IPS-NIHi11 (cell line): ENCODE measurements at regions not wholly inside any gene's neighbourhood (a gene's known extent, or its start where the extent isn't known, plus 50 kb on each side); places are given as distances from the start of the nearest gene placed in this dataset.
A peak's percentile ranks its signal among the peaks of the same experiment; 100 is the strongest.
"Not testable (repeated sequence)": the region's sequence is repeated elsewhere in the genome, so short reads cannot be mapped to it uniquely, and the experiment has no call there.

Source experiments
- DNase-seq: peaks from one replicate; pipeline ENCODE4 v3.0.0; 2012; ENCODE audit warnings: mixed read lengths, low spot score

GRCh38 chr5:98499892-98500291 lies 273.6 kb upstream of the RGMB start:
- no peak for DNase-seq

DNA sequence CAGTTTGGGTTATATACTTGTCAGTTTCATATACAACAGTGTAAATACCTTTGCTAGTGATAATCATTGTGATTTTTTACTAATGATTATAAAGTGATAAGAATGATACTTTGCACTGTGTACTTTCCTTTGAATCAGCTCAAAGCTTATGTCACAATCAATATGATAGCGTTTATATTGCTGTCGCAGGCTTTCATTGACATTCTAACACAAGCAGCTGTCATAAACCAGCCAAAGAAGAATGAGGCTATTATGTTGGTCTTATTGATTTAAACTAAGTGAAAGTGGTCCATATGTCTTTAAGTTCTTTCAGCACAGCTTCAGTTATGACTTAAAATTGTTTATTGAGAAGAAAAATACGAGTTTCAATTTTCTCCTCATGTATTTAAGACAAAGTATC lies 272.7 kb upstream of the RGMB start:
- no peak for DNase-seq

GRCh38 chr5:98503616-98504015 lies 269.8 kb upstream of the RGMB start:
- no peak for DNase-seq

- DNase-seq = no peak
These were observed 269.0 kb upstream of the RGMB start for GRCh38 chr5:98504505-98504904.

GRCh38 chr5:98510143-98510985 lies 263.1 kb upstream of the RGMB start:
- no peak for DNase-seq

DNA sequence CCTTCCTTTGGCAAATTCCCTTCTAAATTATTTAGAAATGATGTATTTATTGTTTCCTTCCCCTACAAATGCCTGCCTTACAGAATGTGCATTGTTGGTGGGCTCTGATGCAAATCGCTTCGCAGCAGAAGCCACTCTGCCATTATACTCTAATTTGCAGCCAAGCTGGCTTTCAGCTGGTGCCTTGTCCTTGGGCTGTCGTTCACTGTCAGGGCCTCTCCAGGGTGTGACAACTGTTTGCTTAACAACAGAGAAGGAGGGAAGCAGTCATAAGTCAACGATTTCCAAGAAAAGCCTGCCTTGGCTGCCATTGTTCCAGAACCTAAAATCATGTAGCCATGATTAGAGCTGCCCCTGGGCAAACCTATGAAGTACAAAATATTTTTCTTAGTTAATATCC lies 260.1 kb upstream of the RGMB start:
- peak; percentile 52 for DNase-seq

DNA sequence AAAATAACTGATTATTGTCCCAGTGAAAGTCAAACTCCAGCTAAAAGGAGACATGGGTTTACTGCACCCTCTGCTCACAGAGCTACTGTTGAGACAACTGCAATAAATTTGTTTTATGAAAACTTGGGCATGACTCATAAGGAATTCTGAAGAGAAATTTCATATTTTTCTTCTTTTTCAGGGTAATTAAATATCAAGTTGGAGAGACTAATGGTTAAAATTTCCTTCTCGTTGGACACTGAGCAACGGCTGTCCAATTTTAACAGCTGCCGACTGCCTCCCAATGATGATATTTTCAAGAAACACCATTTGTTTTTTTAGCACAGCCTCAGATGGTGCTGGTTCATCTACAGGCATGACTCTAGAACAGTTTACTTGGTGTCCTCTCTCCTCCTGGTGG lies 259.2 kb upstream of the RGMB start:
- no peak for DNase-seq

- no peak for DNase-seq
These were observed 256.8 kb upstream of the RGMB start for GRCh38 chr5:98516701-98517100.

GRCh38 chr5:98517560-98518366 lies 255.7 kb upstream of the RGMB start:
- DNase-seq = no peak

- DNase-seq = no peak
These were observed 254.7 kb upstream of the RGMB start for GRCh38 chr5:98518754-98519153.

DNA sequence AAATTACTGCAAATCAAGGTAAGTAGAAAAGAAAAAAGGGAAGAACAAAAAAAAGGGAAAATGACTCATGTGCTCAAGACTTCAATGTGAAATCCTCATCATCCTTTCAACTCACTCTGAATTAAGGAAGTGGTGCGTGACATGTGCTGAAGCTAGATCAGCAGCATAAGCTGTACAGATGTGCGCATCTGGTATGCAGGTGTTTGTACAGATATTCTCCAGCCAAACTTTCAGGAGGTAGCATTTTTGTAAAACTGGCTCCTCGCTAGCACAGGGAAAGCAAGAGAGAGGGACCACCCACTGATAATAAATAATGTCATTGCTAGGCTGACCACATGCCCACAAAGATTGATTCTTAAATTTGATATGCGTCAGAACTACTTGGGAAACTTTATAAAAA lies 253.9 kb upstream of the RGMB start:
- no peak for DNase-seq

DNA sequence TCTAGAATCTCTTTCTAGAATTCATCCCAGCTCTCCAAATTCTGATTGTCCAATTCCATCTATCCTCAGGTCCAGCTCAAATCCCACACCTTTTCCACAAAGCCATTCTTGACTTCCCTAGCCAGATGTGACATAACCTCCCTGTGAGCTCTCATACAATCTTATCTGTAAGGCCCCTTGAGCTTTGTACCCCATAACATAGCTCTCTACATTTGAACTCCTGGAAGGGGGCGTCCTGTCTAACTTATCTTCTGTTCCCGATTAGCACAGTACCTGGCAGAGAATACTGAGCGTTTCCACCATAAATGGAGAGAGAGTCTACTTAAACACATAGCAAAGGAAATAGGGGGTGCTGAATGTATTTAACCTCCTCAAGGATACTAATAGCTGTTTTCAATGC lies 251.6 kb upstream of the RGMB start:
- no peak for DNase-seq

- no peak for DNase-seq
These were observed 248.7 kb upstream of the RGMB start for GRCh38 chr5:98524773-98525172.

GRCh38 chr5:98527846-98528245 lies 245.6 kb upstream of the RGMB start:
- DNase-seq = no peak

DNA sequence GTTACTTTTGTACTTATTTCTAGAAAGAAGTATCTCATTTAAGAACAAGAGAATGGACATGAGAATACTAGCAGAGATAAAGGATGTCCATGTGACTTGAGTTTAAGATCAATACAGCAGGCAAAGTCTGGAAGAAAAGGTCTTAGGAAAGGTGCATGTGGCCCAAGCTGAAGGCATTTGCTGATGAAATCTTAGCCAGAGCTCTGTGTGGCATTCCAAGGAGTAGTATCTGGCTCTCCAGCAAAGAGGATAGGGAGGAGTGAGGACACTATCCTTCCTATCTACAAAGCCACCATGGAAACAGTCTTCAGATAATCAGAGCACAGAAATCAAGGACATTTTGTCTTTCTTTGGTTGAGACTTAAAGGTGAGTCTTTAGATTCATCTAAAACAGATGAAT lies 244.1 kb upstream of the RGMB start:
- DNase-seq = no peak

GRCh38 chr5:98530224-98530623 lies 243.2 kb upstream of the RGMB start:
- DNase-seq = no peak

- DNase-seq = no peak
These were observed 237.6 kb upstream of the RGMB start for GRCh38 chr5:98535901-98536300.

- DNase-seq = no peak
These were observed 233.4 kb upstream of the RGMB start for GRCh38 chr5:98540056-98540455.

DNA sequence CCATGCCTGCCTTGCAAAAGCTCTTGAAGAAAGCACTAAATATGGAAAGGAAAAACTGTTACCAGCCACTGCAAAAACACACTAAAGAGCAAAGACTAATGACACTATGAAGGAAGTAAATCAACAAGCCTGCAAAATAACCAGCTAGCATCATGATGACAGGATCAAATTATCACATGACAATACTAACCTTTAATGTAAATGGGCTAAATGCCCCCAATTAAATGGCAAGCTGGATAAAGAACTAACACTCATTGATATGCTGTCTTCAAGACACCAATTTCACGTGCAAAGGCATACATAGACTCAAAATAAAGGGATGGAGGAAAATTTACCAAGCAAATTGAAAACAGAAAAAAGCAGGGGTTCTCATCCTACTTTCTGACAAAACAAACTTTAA lies 231.8 kb upstream of the RGMB start:
- DNase-seq = no peak

GRCh38 chr5:98543490-98543889 lies 230.0 kb upstream of the RGMB start:
- no peak for DNase-seq

DNA sequence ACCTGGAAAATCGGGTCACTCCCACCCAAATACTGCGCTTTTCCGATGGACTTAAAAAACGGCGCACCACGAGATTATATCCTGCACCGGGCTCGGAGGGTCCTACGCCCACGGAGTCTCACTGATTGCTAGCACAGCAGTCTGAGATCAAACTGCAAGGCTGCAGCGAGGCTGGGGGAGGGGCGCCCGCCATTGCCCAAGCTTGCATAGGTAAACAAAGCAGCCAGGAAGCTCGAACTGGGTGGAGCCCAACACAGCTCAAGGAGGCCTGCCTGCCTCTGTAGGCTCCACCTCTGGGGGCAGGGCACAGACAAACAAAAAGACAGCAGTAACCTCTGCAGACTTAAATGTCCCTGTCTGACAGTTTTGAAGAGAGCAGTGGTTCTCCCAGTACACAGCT lies 226.5 kb upstream of the RGMB start:
- DNase-seq = not testable (repeated sequence)

GRCh38 chr5:98556712-98557111 lies 216.8 kb upstream of the RGMB start:
- no peak for DNase-seq

- DNase-seq = no peak
These were observed 215.5 kb upstream of the RGMB start for GRCh38 chr5:98557916-98558315.
